Right cardiac atrium (tissue), 5 donors: ENCODE measurements at regions not wholly inside any gene's neighbourhood (a gene's known extent, or its start where the extent isn't known, plus 50 kb on each side); places are given as distances from the start of the nearest gene placed in this dataset.
A peak's percentile ranks its signal among the peaks of the same experiment; 100 is the strongest.

Source experiments
- ATAC-seq, 2 donors: fragments of 200-7000 bp; cut with Tn5 transposase; one replicate each; pipeline versions ENCODE4 v1.8.0 to v1.9.1; 2020; ENCODE audit warnings: moderate library complexity in 2 of 2, mild to moderate bottlenecking in 1 of 2
- DNase-seq, 3 donors: peaks; one replicate each; pipeline ENCODE4 v3.0.0-alpha.2; 2020
- H3K27ac ChIP-seq: one replicate; pipeline ENCODE4 v1.5.1; 2013; ENCODE audit warnings: mild to moderate bottlenecking, low read length, control low read depth, moderate library complexity
- H3K27me3 ChIP-seq: one replicate; pipeline ENCODE4 v1.6.1; 2013; ENCODE audit not compliant: control insufficient read depth, insufficient read depth
- H3K4me1 ChIP-seq: one replicate; pipeline ENCODE4 v1.6.1; 2013; ENCODE audit warnings: low read length; ENCODE audit not compliant: control insufficient read depth, insufficient read depth
- H3K4me3 ChIP-seq: one replicate; pipeline ENCODE4 v1.5.1; 2013; ENCODE audit warnings: low read length, control low read depth
- H3K9me3 ChIP-seq: one replicate; pipeline ENCODE4 v1.6.1; 2013; ENCODE audit warnings: low read length; ENCODE audit not compliant: control insufficient read depth
- WGBS: extraction: QIAGEN DNeasy Blood & Tissue Kit; methylation state at CpG from one replicate; pipeline ENCODE4 v1.1.7; 2013; 5-methylcytosine and 5-hydroxymethylcytosine counted together
- intact Hi-C, 4 donors: fragments of 100-400 bp; cut with DNase I; formaldehyde crosslinking; loops; one replicate each; pipeline versions ENCODE4 v1.11.0 to v1.14.0; 2022 to 2023
- donor health status: healthy with polysubstance abuse.
- donor health status: DM: no; HTN: yes; CAD: no.
- donor health status: DM: no; HTN: no; CAD: no.
- donor health status: DM: no; HTN: yes; CAD: no; lungs with severe emphysema.
- donor health status: DM: yes; HTN: yes; CAD: no.

- intact Hi-C loops, result no loop called here
- no peak for DNase-seq
- no peak for ATAC-seq
- H3K27ac ChIP-seq, result no peak overlapping the region
- no peaks in the 10 kb centered on the region for H3K9me3 ChIP-seq
- no peaks in the 10 kb centered on the region for H3K27me3 ChIP-seq
- H3K4me3 ChIP-seq, result no peak overlapping the region
- no peaks in the 10 kb centered on the region for H3K4me1 ChIP-seq
- 91% methylated on average over 2 of the region's 2 CpGs for WGBS
Observed at GRCh38 chr3:196147116-196147515, 64.1 kb downstream of the ZDHHC19 start.

- intact Hi-C loops, result no loop called here
- Histone ChIP-seq H3K9me3 (no peaks in the 10 kb centered on the region), H3K4me3 (no peak overlapping the region), H3K4me1 (no peaks in the 10 kb centered on the region), H3K27ac (no peak overlapping the region), H3K27me3 (no peaks in the 10 kb centered on the region)
- WGBS, result 83% methylated on average over 17 of the region's 18 CpGs
- no peak for ATAC-seq
- DNase-seq, result no peak
Observed at GRCh38 chr3:196145468-196146262, 63.8 kb upstream of the TFRC start.

- Histone ChIP-seq H3K4me3 (no peak overlapping the region), H3K4me1 (no peaks in the 10 kb centered on the region), H3K27me3 (no peaks in the 10 kb centered on the region), H3K9me3 (no peaks in the 10 kb centered on the region), H3K27ac (no peak overlapping the region)
- intact Hi-C loops, result no loop called here
- WGBS, result 70% methylated on average over 19 of the region's 19 CpGs
- no peak for ATAC-seq
- no peak for DNase-seq
Observed at GRCh38 chr3:196144383-196145105, 62.7 kb upstream of the TFRC start.

GRCh38 chr3:196143708-196144382 is 62.0 kb upstream of the TFRC start:
- peak in 1 of 2 donors; percentile 18 for ATAC-seq
- Histone ChIP-seq H3K4me1 (no peaks in the 10 kb centered on the region), H3K9me3 (no peaks in the 10 kb centered on the region), H3K4me3 (no peak overlapping the region), H3K27me3 (no peaks in the 10 kb centered on the region), H3K27ac (no peak overlapping the region)
- no peak for DNase-seq
- intact Hi-C loops, result no loop called here
- 89% methylated on average over 17 of the region's 17 CpGs for WGBS

GRCh38 chr3:196142202-196142956 is 60.5 kb upstream of the TFRC start:
- Histone ChIP-seq H3K27me3 (no peaks in the 10 kb centered on the region), H3K27ac (no peak overlapping the region)

GRCh38 chr3:196141866-196142201 is 59.9 kb upstream of the TFRC start:
- ATAC-seq (no peak), DNase-seq (no peak)
- Histone ChIP-seq H3K9me3 (no peaks in the 10 kb centered on the region), H3K27me3 (no peaks in the 10 kb centered on the region), H3K4me3 (no peak overlapping the region), H3K4me1 (no peaks in the 10 kb centered on the region), H3K27ac (no peak overlapping the region)
- 77% methylated on average over 6 of the region's 6 CpGs for WGBS
- intact Hi-C loops, result no loop called here

More at GRCh38 chr3:196142202-196142956, 60.5 kb upstream of the TFRC start:
- WGBS, result 81% methylated on average over 16 of the region's 16 CpGs
- H3K4me1 ChIP-seq, result no peaks in the 10 kb centered on the region
- no peak for DNase-seq
- no peaks in the 10 kb centered on the region for H3K9me3 ChIP-seq
- H3K4me3 ChIP-seq, result no peak overlapping the region
- intact Hi-C loops, result no loop called here
- peak in 1 of 2 donors; percentile 32 for ATAC-seq

GRCh38 chr3:196141052-196141865 is 59.4 kb upstream of the TFRC start:
- WGBS, result 81% methylated on average over 15 of the region's 15 CpGs
- no peak for DNase-seq
- intact Hi-C loops, result no loop called here
- H3K9me3 ChIP-seq, result no peaks in the 10 kb centered on the region
- H3K27ac ChIP-seq, result no peak overlapping the region
- no peak for ATAC-seq
- H3K27me3 ChIP-seq, result no peaks in the 10 kb centered on the region
- H3K4me3 ChIP-seq, result no peak overlapping the region
- no peaks in the 10 kb centered on the region for H3K4me1 ChIP-seq

GRCh38 chr3:196140224-196140623 is 58.3 kb upstream of the TFRC start:
- intact Hi-C loops, result no loop called here
- Histone ChIP-seq H3K4me1 (no peaks in the 10 kb centered on the region), H3K27ac (no peak overlapping the region), H3K27me3 (no peaks in the 10 kb centered on the region), H3K9me3 (no peaks in the 10 kb centered on the region), H3K4me3 (no peak overlapping the region)
- WGBS, result 57% methylated on average over 12 of the region's 12 CpGs
- ATAC-seq (no peak), DNase-seq (no peak)

GRCh38 chr3:196139281-196139680 is 57.4 kb upstream of the TFRC start:
- no peaks in the 10 kb centered on the region for H3K4me1 ChIP-seq
- DNase-seq (no peak), ATAC-seq (no peak)
- H3K4me3 ChIP-seq, result no peak overlapping the region
- no peaks in the 10 kb centered on the region for H3K9me3 ChIP-seq
- H3K27ac ChIP-seq, result no peak overlapping the region
- WGBS, result 86% methylated on average over 7 of the region's 7 CpGs
- intact Hi-C loops, result no loop called here
- H3K27me3 ChIP-seq, result no peaks in the 10 kb centered on the region

GRCh38 chr3:196138482-196139254 is 56.8 kb upstream of the TFRC start:
- ATAC-seq, result peak in 1 of 2 donors; percentile 43
- 39% methylated on average over 12 of the region's 12 CpGs for WGBS

More at GRCh38 chr3:196138482-196139254, 56.8 kb upstream of the TFRC start:
- H3K9me3 ChIP-seq, result no peaks in the 10 kb centered on the region
- H3K27ac ChIP-seq, result no peak overlapping the region
- H3K4me3 ChIP-seq, result no peak overlapping the region
- DNase-seq, result peak in 1 of 3 donors; percentile 67
- intact Hi-C loops, result no loop called here
- H3K4me1 ChIP-seq, result no peaks in the 10 kb centered on the region
- H3K27me3 ChIP-seq, result no peaks in the 10 kb centered on the region
